Stimulated activated naive CD8-positive, alpha-beta T cell treated with anti-CD3 and anti-CD28 coated beads, Interleukin-15, Interleukin-2, amounts not matched to agents 100 ng/mL and 50 ng/mL, for 24 hours (primary cell): ENCODE measurements at regions not wholly inside any gene's neighbourhood (a gene's known extent, or its start where the extent isn't known, plus 50 kb on each side); places are given as distances from the start of the nearest gene placed in this dataset.

Experiments
- H3K27ac Mint-ChIP-seq: one replicate; pipeline ENCODE4 v1.8.0; 2021; ENCODE audit warnings: mild to moderate bottlenecking, mixed read lengths
- H3K27me3 Mint-ChIP-seq: one replicate; pipeline ENCODE4 v1.8.0; 2021; ENCODE audit warnings: mixed read lengths
- H3K36me3 Mint-ChIP-seq: one replicate; pipeline ENCODE4 v1.8.0; 2021; ENCODE audit warnings: low read depth, mixed read lengths
- H3K4me1 Mint-ChIP-seq: one replicate; pipeline ENCODE4 v1.8.0; 2021; ENCODE audit warnings: low read depth, mixed read lengths
- H3K4me3 Mint-ChIP-seq: one replicate; pipeline ENCODE4 v1.8.0; 2021; ENCODE audit warnings: mild to moderate bottlenecking, mixed read lengths
- H3K9me3 Mint-ChIP-seq: one replicate; pipeline ENCODE4 v1.8.0; 2021; ENCODE audit warnings: mixed read lengths

- no peak overlapping the region for H3K27ac Mint-ChIP-seq
- H3K9me3 Mint-ChIP-seq: no peaks in the 10 kb centered on the region
- H3K4me1 Mint-ChIP-seq: no peaks in the 10 kb centered on the region
- H3K27me3 Mint-ChIP-seq: peaks cover 20% of the 10 kb centered on the region
- no peak overlapping the region for H3K4me3 Mint-ChIP-seq
- H3K36me3 Mint-ChIP-seq: no peaks in the 10 kb centered on the region
These were observed 192.0 kb upstream of the PPP1R26 start for GRCh38 chr9:135287627-135288026.

- H3K27me3 Mint-ChIP-seq: peaks cover 20% of the 10 kb centered on the region
- no peaks in the 10 kb centered on the region for H3K4me1 Mint-ChIP-seq
- H3K27ac Mint-ChIP-seq: no peak overlapping the region
- H3K4me3 Mint-ChIP-seq: no peak overlapping the region
- H3K9me3 Mint-ChIP-seq: no peaks in the 10 kb centered on the region
- no peaks in the 10 kb centered on the region for H3K36me3 Mint-ChIP-seq
These were observed 191.5 kb upstream of the PPP1R26 start for GRCh38 chr9:135288054-135288453.

GRCh38 chr9:135289081-135289491 is 190.5 kb upstream of the PPP1R26 start:
- no peak overlapping the region for H3K4me3 Mint-ChIP-seq
- peaks cover 24% of the 10 kb centered on the region for H3K27me3 Mint-ChIP-seq
- H3K36me3 Mint-ChIP-seq: no peaks in the 10 kb centered on the region
- no peaks in the 10 kb centered on the region for H3K4me1 Mint-ChIP-seq
- no peaks in the 10 kb centered on the region for H3K9me3 Mint-ChIP-seq
- H3K27ac Mint-ChIP-seq: no peak overlapping the region

DNA sequence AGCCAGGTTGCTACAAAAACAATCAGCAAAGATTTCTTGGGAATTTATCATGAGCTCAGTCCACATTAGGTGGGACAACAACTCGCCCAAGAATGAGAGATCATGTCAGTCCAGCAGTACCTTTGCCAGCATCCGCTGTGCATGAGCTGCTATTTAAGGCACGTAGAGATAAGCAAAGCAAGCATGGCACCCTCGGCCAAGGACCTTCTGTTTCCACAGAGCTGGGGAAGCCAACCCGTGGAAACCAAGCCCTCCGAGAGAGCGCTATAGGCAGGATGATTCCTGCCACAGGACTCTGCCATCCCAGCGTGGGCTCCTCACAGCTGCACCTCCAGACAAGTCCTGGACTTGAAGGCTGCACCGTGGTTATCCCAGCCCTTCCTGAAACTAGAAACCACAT is 189.5 kb upstream of the PPP1R26 start:
- Mint-ChIP-seq H3K27me3 (peaks cover 24% of the 10 kb centered on the region), H3K4me1 (no peaks in the 10 kb centered on the region), H3K27ac (no peak overlapping the region), H3K36me3 (no peaks in the 10 kb centered on the region), H3K4me3 (no peak overlapping the region), H3K9me3 (no peaks in the 10 kb centered on the region)

GRCh38 chr9:135290566-135290965 is 189.0 kb upstream of the PPP1R26 start:
- Mint-ChIP-seq H3K36me3 (no peaks in the 10 kb centered on the region), H3K27me3 (peaks cover 24% of the 10 kb centered on the region), H3K27ac (no peak overlapping the region)

GRCh38 chr9:135291165-135291564 is 188.4 kb upstream of the PPP1R26 start:
- Mint-ChIP-seq H3K9me3 (no peaks in the 10 kb centered on the region), H3K4me3 (no peak overlapping the region), H3K4me1 (no peaks in the 10 kb centered on the region), H3K27ac (no peak overlapping the region), H3K36me3 (no peaks in the 10 kb centered on the region), H3K27me3 (peaks cover 24% of the 10 kb centered on the region)

More at GRCh38 chr9:135290566-135290965, 189.0 kb upstream of the PPP1R26 start:
- H3K9me3 Mint-ChIP-seq: no peaks in the 10 kb centered on the region
- no peak overlapping the region for H3K4me3 Mint-ChIP-seq
- H3K4me1 Mint-ChIP-seq: no peaks in the 10 kb centered on the region

DNA sequence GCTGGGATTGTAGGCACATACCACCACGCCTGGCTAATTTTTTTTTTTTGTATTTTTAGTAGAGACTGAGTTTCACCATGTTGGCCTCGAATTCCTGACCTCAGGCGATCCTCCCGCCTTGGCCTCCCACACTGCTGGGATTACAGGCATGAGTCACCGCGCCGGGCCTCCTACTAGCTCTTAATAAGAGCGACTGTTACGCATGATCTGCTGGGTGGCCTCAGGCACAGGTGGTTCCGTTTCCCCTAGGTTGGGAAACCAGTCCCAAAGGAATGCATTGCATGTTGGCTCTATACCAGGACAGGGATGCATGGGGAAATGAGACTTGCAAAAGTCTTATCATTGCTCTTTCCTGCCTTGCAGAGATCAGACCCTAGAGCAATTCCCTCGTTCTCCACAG is 184.7 kb upstream of the PPP1R26 start:
- no peaks in the 10 kb centered on the region for H3K4me1 Mint-ChIP-seq
- H3K36me3 Mint-ChIP-seq: no peaks in the 10 kb centered on the region

GRCh38 chr9:135295551-135296300 is 183.9 kb upstream of the PPP1R26 start:
- peaks cover 15% of the 10 kb centered on the region for H3K27me3 Mint-ChIP-seq
- no peaks in the 10 kb centered on the region for H3K4me1 Mint-ChIP-seq
- H3K36me3 Mint-ChIP-seq: no peaks in the 10 kb centered on the region
- H3K27ac Mint-ChIP-seq: no peak overlapping the region
- H3K9me3 Mint-ChIP-seq: no peaks in the 10 kb centered on the region
- H3K4me3 Mint-ChIP-seq: no peak overlapping the region

More for the DNA sequence above, 184.7 kb upstream of the PPP1R26 start:
- Mint-ChIP-seq H3K4me3 (no peak overlapping the region), H3K27me3 (peaks cover 22% of the 10 kb centered on the region), H3K27ac (no peak overlapping the region), H3K9me3 (no peaks in the 10 kb centered on the region)

DNA sequence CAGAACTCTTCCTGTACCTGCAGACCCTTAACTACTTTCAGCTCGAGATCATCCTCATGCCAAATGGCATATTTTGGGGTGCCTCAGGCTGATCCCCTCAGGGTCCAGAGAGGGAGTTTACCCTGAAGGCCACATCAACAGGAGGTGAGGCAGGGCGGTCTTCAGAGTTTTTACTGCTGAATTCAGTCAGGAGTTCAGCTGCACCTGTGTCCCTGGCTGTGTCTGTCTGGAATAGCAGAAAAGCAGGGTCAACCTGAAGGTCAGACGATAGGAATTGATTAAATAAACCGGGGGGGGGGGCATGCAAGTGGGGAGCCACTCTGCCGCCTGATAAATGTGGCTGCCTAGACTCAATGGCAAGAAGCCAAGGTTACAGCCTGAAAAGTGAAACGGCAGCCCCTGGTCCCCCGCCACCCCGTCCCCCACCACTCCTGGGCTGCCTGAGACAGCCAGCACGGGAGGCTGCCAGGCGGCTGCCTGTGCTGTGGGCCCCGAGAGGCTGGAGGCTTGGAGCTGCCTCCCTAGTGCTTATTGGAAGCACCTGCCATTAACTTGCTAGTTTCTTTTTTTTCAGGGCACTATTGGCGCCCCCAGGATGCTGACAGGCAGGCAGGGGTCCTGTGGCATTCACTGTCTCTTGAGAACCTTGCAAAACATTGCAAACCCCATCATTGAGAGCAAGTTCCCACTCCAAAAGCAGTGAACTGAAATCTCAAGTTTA is 182.7 kb upstream of the PPP1R26 start:
- no peaks in the 10 kb centered on the region for H3K9me3 Mint-ChIP-seq
- H3K36me3 Mint-ChIP-seq: no peaks in the 10 kb centered on the region
- no peaks in the 10 kb centered on the region for H3K4me1 Mint-ChIP-seq
- H3K27me3 Mint-ChIP-seq: peaks cover 7% of the 10 kb centered on the region
- no peak overlapping the region for H3K27ac Mint-ChIP-seq
- H3K4me3 Mint-ChIP-seq: no peak overlapping the region

- H3K4me1 Mint-ChIP-seq: no peaks in the 10 kb centered on the region
- H3K27me3 Mint-ChIP-seq: peaks cover 7% of the 10 kb centered on the region
- no peaks in the 10 kb centered on the region for H3K9me3 Mint-ChIP-seq
- no peaks in the 10 kb centered on the region for H3K36me3 Mint-ChIP-seq
- no peak overlapping the region for H3K4me3 Mint-ChIP-seq
- H3K27ac Mint-ChIP-seq: no peak overlapping the region
These were observed 182.0 kb upstream of the PPP1R26 start for GRCh38 chr9:135297456-135298075.

DNA sequence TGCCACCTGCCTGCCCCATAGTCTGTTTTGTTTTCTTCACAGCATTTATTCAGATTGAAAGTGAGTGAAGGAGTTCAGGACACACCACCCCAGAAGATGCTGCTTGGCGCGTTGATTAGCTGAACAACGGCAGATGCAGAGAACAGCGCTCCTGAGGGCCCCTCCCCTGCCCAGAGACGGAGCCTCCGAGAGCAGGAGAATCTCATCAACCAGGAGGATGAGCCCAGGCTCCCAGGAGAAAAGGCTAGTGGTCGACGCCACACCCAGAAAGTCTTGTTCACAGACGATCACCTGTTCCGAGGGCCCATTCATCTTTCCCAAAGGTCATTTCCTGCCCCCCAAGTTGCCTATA is 180.4 kb upstream of the PPP1R26 start:
- Mint-ChIP-seq H3K9me3 (peaks cover 5% of the 10 kb centered on the region), H3K4me3 (no peak overlapping the region), H3K27ac (no peak overlapping the region), H3K27me3 (peaks cover 8% of the 10 kb centered on the region), H3K36me3 (no peaks in the 10 kb centered on the region), H3K4me1 (no peaks in the 10 kb centered on the region)

DNA sequence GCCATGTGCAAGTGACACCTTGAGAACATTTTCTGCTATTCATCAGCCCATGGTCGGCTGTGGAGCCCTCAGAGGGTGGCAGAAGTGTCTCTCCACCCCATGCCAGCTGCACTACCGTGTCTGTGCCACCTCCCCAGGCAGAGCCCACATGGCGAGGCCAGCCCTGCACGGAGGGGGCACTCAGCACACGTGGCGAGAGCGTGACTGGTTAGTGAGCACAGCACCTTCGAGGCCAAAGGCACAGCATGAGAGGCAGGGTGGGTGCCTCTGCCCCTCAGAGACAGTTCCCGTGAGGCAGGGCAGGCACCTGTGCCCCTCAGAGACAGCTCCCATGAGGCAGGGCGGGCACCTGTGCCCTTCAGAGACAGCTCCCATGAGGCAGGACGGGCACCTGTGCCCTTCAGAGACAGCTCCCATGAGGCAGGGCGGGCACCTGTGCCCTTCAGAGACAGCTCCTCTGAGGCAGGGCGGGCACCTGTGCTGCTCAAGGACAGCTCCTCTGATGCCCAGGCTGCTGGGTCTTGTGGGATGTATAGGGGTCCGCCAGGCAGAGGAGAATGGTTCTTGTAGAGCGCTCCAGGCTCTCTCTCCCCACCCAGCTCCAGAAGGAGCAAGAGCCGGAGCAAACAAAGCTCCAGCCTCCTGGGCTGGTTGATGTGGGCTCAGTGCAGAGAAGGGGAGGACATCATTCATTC is 179.8 kb upstream of the PPP1R26 start:
- Mint-ChIP-seq H3K27ac (no peak overlapping the region), H3K4me1 (no peaks in the 10 kb centered on the region), H3K9me3 (peaks cover 5% of the 10 kb centered on the region), H3K36me3 (no peaks in the 10 kb centered on the region), H3K4me3 (no peak overlapping the region), H3K27me3 (peaks cover 8% of the 10 kb centered on the region)

- no peak overlapping the region for H3K4me3 Mint-ChIP-seq
- H3K4me1 Mint-ChIP-seq: no peaks in the 10 kb centered on the region
- H3K9me3 Mint-ChIP-seq: peaks cover 5% of the 10 kb centered on the region
- no peak overlapping the region for H3K27ac Mint-ChIP-seq
- peaks cover 8% of the 10 kb centered on the region for H3K27me3 Mint-ChIP-seq
- H3K36me3 Mint-ChIP-seq: no peaks in the 10 kb centered on the region
These were observed 179.0 kb upstream of the PPP1R26 start for GRCh38 chr9:135300346-135301141.
